ENCODE measurements at regions not wholly inside any gene's neighbourhood (a gene's known extent, or its start where the extent isn't known, plus 50 kb on each side); places are given as distances from the start of the nearest gene placed in this dataset.

DNA sequence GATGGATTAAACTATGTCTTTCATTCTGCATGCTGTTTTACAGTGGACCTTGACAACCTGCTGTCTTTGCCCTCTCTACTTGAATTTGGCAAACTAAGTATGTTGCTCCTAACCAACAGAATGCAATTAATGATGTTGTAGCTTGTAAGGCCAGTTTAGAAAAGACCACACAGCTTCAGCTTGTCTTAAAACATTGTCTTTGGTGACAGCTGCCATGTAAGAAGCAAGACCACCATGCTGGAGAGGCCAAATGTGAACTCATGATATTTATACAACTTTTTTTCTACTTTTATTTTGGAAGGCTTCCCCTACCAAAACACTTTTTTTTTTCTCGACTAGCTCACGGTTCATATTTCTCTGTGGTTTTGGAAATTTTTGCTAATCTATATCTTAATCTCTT is 278.0 kb upstream of the GNPDA2 start:
- Histone ChIP-seq H3K4me1 (ENCODE audit: control insufficient read depth, low read length) (no peaks in the 10 kb centered on the region), H4K20me1 (ENCODE audit: control insufficient read depth, insufficient read depth, low read depth, low read length) (no peaks in the 10 kb centered on the region), H3K36me3 (ENCODE audit: control insufficient read depth, low read length) (no peaks in the 10 kb centered on the region), H3K9me3 (ENCODE audit: control insufficient read depth, insufficient read depth, low read length) (no peaks in the 10 kb centered on the region), H3K9me2 (replicated peaks; ENCODE audit: control insufficient read depth, low read length) (no peaks in the 10 kb centered on the region), H3K27ac (ENCODE audit: low read depth, low read length) (no peak overlapping the region), H3K4me2 (ENCODE audit: low read length) (no peak overlapping the region), H3K27me3 (ENCODE audit: control insufficient read depth, low read length) (no peaks in the 10 kb centered on the region), H3K79me2 (ENCODE audit: control insufficient read depth, low read length) (no peaks in the 10 kb centered on the region), H3F3A (ENCODE audit: control insufficient read depth, insufficient read depth) (no peaks in the 10 kb centered on the region), H3K4me3 (ENCODE audit: low read length) (no peak overlapping the region)
- TF ChIP-seq EZH2phosphoT487 (IDR thresholded peaks at IDR 0.05; ENCODE audit: borderline replicate concordance, low read length) = no peak
- TF ChIP-seq, protein P1, sequence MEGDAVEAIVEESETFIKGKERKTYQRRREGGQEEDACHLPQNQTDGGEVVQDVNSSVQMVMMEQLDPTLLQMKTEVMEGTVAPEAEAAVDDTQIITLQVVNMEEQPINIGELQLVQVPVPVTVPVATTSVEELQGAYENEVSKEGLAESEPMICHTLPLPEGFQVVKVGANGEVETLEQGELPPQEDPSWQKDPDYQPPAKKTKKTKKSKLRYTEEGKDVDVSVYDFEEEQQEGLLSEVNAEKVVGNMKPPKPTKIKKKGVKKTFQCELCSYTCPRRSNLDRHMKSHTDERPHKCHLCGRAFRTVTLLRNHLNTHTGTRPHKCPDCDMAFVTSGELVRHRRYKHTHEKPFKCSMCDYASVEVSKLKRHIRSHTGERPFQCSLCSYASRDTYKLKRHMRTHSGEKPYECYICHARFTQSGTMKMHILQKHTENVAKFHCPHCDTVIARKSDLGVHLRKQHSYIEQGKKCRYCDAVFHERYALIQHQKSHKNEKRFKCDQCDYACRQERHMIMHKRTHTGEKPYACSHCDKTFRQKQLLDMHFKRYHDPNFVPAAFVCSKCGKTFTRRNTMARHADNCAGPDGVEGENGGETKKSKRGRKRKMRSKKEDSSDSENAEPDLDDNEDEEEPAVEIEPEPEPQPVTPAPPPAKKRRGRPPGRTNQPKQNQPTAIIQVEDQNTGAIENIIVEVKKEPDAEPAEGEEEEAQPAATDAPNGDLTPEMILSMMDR (IDR thresholded peaks at IDR 0.05; ENCODE audit: low read depth, low read length, poor library complexity, severe bottlenecking) = no peak

DNA sequence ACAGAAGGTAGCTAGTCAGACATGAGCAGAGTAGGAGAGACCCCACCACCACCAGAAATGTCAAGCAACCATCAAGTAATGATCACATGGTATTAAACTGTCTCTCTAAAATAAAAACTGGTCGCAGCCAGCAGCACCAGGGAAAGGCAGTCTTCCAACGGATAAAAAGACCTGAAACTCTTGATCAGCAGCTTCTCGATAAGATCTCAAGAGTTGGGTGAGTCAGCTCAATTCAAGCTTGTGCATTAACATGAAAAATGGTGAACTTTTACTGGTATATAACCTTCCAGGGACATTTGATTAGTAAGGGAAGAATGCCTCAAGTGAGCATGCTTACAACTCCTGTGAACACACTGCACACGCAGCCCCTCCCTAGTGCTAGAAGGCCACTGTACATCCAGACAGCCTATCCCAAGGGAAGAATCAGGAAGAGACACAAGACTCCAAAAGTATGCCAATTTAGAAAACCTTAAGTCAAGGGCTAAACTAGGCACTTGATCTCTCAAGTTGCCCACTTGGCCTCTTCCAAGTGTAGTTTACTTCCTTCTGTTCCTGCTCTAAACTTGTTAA is 270.0 kb upstream of the GNPDA2 start:
- Histone ChIP-seq H3K79me2 (ENCODE audit: control insufficient read depth, low read length) (no peaks in the 10 kb centered on the region), H4K20me1 (ENCODE audit: control insufficient read depth, insufficient read depth, low read depth, low read length) (no peaks in the 10 kb centered on the region), H3K9me2 (replicated peaks; ENCODE audit: control insufficient read depth, low read length) (no peaks in the 10 kb centered on the region), H3K36me3 (ENCODE audit: control insufficient read depth, low read length) (no peaks in the 10 kb centered on the region), H3K27ac (ENCODE audit: low read depth, low read length) (no peak overlapping the region), H3K9me3 (ENCODE audit: control insufficient read depth, insufficient read depth, low read length) (no peaks in the 10 kb centered on the region), H3F3A (ENCODE audit: control insufficient read depth, insufficient read depth) (no peaks in the 10 kb centered on the region), H3K27me3 (ENCODE audit: control insufficient read depth, low read length) (no peaks in the 10 kb centered on the region), H3K4me3 (ENCODE audit: low read length) (no peak overlapping the region), H3K4me2 (ENCODE audit: low read length) (no peak overlapping the region), H3K4me1 (ENCODE audit: control insufficient read depth, low read length) (no peaks in the 10 kb centered on the region)
- TF ChIP-seq EZH2phosphoT487 (IDR thresholded peaks at IDR 0.05; ENCODE audit: borderline replicate concordance, low read length) = no peak
- TF ChIP-seq, protein P1 (IDR thresholded peaks at IDR 0.05; ENCODE audit: low read depth, low read length, poor library complexity, severe bottlenecking) = no peak

DNA sequence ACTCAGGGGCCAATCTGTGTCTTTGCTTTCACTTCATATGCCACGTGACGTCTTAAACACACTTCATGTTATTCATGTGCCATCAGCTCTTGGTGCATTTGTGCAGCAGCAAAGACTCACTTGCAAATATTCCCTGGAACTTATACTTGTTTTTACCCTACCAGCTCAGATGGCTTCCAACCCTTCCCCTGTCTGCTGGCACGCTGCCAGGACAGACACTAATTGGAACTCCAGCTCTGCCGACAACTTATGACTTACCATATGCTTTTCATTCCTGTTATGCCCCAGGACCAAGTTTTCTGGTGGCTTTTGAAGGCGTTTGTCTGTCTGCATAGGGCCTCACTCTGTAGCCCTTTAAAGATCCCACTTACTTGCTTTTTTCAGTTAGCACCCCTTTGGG is 261.7 kb upstream of the GNPDA2 start:
- Histone ChIP-seq H3K9me3 (ENCODE audit: control insufficient read depth, insufficient read depth, low read length) (no peaks in the 10 kb centered on the region), H3K4me2 (ENCODE audit: low read length) (no peak overlapping the region)
- TF ChIP-seq EZH2phosphoT487 (IDR thresholded peaks at IDR 0.05; ENCODE audit: borderline replicate concordance, low read length) = no peak
- TF ChIP-seq, protein P1 (IDR thresholded peaks at IDR 0.05; ENCODE audit: low read depth, low read length, poor library complexity, severe bottlenecking) = no peak

More for the DNA sequence above, 261.7 kb upstream of the GNPDA2 start:
- H3K4me1 ChIP-seq (ENCODE audit: control insufficient read depth, low read length) = no peaks in the 10 kb centered on the region
- no peaks in the 10 kb centered on the region for H3F3A ChIP-seq (ENCODE audit: control insufficient read depth, insufficient read depth)
- no peaks in the 10 kb centered on the region for H3K9me2 ChIP-seq (replicated peaks; ENCODE audit: control insufficient read depth, low read length)
- H3K36me3 ChIP-seq (ENCODE audit: control insufficient read depth, low read length) = no peaks in the 10 kb centered on the region
- no peak overlapping the region for H3K4me3 ChIP-seq (ENCODE audit: low read length)
- H3K27ac ChIP-seq (ENCODE audit: low read depth, low read length) = no peak overlapping the region
- H4K20me1 ChIP-seq (ENCODE audit: control insufficient read depth, insufficient read depth, low read depth, low read length) = no peaks in the 10 kb centered on the region
- H3K27me3 ChIP-seq (ENCODE audit: control insufficient read depth, low read length) = no peaks in the 10 kb centered on the region
- no peaks in the 10 kb centered on the region for H3K79me2 ChIP-seq (ENCODE audit: control insufficient read depth, low read length)

All from DOHH2 (cell line).